ENCODE measurements at regions not wholly inside any gene's neighbourhood (a gene's known extent, or its start where the extent isn't known, plus 50 kb on each side); places are given as distances from the start of the nearest gene placed in this dataset.

DNA sequence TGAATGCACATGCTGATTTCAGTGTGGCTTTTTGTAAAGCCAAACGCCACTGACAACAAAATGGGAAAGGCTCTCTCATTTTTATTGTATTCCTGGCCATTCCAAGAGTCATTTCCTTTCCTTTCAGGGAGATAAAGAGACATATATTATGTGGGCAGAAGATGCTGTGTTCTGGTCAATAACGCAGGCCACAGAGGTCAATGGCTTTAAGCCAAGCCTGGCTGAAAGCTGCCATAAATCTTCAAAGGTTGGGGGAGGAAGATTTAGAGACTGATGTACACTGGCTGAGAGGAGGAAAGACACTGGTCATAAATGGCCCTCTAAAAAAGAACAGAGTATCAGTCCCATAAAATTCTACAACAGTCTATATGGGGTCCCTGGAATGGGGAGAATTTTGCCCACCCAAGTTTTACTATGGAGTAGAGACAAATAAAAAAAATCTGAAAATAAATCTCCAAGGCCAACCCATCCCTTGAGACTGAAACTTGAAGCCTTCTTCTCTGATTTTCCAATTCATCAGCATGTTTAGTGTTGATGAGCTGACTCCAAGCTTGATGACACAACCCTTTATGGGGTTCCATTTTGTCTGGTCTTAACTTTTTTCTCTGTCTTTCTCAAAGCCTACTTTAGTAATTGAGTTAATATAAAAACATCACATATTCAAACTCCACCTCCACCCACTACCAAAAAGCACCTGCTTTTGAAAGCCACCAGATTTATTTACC lies 152.1 kb upstream of the SLC24A2 start:
- POLR2A ChIA-PET: no interaction called here
- H3K4me2 ChIP-seq (ENCODE audit: insufficient read depth, low read length): no peak overlapping the region
- no TSS peak for BruUV-seq (replicated peaks)
- peaks cover 0 to 9% of the 10 kb centered on the region in 2 experiments for H3K27me3 ChIP-seq (ENCODE audit: control insufficient read depth in 2 of 2, insufficient read depth in 2 of 2, low read length in 2 of 2)
- CTCF ChIA-PET: no interaction called here
- dilution Hi-C loops (cut with MboI; ENCODE audit: extremely low pct_ligation_motif_present, low sequenced_read_pairs): no loop called here
- FAIRE-seq: no peak
- H3K36me3 ChIP-seq (ENCODE audit: control insufficient read depth in 2 of 2, extremely low read depth in 1 of 2, insufficient read depth in 2 of 2, low read length in 2 of 2): no peaks in the 10 kb centered on the region
- H2AFZ ChIP-seq (ENCODE audit: low read depth, low read length): peak overlapping the region; percentile 4
- H3K9ac ChIP-seq (replicated peaks; ENCODE audit: extremely low read depth, insufficient read depth, low read length): no peak overlapping the region
- TF ChIP-seq, protein P1, sequence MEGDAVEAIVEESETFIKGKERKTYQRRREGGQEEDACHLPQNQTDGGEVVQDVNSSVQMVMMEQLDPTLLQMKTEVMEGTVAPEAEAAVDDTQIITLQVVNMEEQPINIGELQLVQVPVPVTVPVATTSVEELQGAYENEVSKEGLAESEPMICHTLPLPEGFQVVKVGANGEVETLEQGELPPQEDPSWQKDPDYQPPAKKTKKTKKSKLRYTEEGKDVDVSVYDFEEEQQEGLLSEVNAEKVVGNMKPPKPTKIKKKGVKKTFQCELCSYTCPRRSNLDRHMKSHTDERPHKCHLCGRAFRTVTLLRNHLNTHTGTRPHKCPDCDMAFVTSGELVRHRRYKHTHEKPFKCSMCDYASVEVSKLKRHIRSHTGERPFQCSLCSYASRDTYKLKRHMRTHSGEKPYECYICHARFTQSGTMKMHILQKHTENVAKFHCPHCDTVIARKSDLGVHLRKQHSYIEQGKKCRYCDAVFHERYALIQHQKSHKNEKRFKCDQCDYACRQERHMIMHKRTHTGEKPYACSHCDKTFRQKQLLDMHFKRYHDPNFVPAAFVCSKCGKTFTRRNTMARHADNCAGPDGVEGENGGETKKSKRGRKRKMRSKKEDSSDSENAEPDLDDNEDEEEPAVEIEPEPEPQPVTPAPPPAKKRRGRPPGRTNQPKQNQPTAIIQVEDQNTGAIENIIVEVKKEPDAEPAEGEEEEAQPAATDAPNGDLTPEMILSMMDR (IDR thresholded peaks at IDR 0.05; ENCODE audit: extremely low read depth in 1 of 2, insufficient read depth in 1 of 2, low read depth in 1 of 2, low read length in 2 of 2): no peak
- TF ChIP-seq GATA2 (IDR thresholded peaks at IDR 0.05; ENCODE audit: insufficient read depth, insufficient read length, low read depth, low read length) (peak; percentile 32), EZH2 (IDR thresholded peaks at IDR 0.05; ENCODE audit: borderline replicate concordance, low read depth, low read length, severe bottlenecking) (no peak), MYC (IDR thresholded peaks at IDR 0.05; ENCODE audit: low read depth, low read length) (no peak), POLR2A (IDR thresholded peaks at IDR 0.05; ENCODE audit: low read depth, low read length) (no peak), POLR2AphosphoS5 (IDR thresholded peaks at IDR 0.05; ENCODE audit: insufficient read depth, low read depth, low read length) (no peak)
- TF ChIP-seq, protein P2, sequence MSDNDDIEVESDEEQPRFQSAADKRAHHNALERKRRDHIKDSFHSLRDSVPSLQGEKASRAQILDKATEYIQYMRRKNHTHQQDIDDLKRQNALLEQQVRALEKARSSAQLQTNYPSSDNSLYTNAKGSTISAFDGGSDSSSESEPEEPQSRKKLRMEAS (IDR thresholded peaks at IDR 0.05; ENCODE audit: insufficient read depth, insufficient read length): no peak
- H3K4me1 ChIP-seq (ENCODE audit: control insufficient read depth, extremely low read depth, insufficient read depth, low read length): peaks cover 6% of the 10 kb centered on the region
- no peaks in the 10 kb centered on the region for H3K79me2 ChIP-seq (ENCODE audit: control insufficient read depth, insufficient read depth, low read length)
- H3K9me1 ChIP-seq (replicated peaks; ENCODE audit: control insufficient read depth, extremely low read depth, insufficient read depth, low read length): no peaks in the 10 kb centered on the region
- H3K27ac ChIP-seq (ENCODE audit: insufficient read depth, low read depth, low read length): no peak overlapping the region
- H4K20me1 ChIP-seq (replicated peaks; ENCODE audit: control insufficient read depth, extremely low read depth, insufficient read depth, low read length): no peaks in the 10 kb centered on the region
- peak; percentile 13 for DNase-seq (ENCODE audit: low read depth, low spot score)
- intact Hi-C loops (cut with micrococcal nuclease): no loop called here
- H3K4me3 ChIP-seq (replicated peaks in 1 of 3; ENCODE audit: insufficient read depth in 1 of 3, low read depth in 1 of 3, low read length in 3 of 3): no peak overlapping the region
- H3K9me3 ChIP-seq (replicated peaks; ENCODE audit: control insufficient read depth, insufficient read depth, low read length): no peaks in the 10 kb centered on the region

All from endothelial cell of umbilical vein (primary cell).